CD4-positive, alpha-beta T cell treated with Interferon gamma for 1 hour (primary cell): ENCODE measurements at regions not wholly inside any gene's neighbourhood (a gene's known extent, or its start where the extent isn't known, plus 50 kb on each side); places are given as distances from the start of the nearest gene placed in this dataset.

ENCODE experiments used
- DNase-seq: peaks from one replicate; pipeline ENCODE4 v3.0.0-alpha.2; 2020

DNA sequence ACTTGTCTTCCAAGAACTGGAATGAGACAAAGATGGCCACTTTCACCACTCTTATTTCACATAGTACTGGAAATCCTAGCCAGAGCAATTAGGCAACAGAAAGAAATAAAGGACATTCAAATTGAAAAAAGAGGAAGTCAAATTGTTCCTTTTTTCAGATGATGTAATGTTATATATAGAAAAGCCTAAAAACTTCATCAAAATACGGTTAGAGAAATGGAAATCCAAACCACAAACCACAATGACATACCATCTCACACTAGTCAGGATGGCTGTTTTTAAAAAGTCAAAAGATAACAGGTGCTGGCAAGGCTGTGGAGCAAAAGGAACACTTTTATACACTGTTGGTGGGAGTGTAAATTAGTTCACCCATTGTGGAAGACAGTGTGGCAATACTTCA lies 113.3 kb upstream of the SPRY2 start:
- DNase-seq = no peak

DNA sequence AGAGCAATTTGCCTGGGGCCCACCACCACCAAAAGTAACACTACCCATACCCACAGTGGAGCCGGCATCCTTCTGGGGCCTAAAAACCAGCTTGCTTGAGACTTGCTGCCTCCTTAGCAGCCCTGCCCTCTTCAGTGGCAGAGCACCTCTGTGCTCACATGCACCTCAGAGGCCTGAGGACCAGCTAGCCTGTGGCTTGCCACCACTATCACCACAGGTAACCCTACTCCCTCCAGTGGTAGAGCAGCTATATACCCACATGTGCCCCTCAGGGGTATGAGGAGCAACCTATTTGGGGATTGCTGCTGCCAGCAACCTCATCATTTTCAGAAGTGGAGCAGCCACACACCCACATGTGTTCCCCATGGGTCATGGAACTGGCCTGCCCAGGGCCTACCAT lies 111.4 kb upstream of the SPRY2 start:
- no peak for DNase-seq

DNA sequence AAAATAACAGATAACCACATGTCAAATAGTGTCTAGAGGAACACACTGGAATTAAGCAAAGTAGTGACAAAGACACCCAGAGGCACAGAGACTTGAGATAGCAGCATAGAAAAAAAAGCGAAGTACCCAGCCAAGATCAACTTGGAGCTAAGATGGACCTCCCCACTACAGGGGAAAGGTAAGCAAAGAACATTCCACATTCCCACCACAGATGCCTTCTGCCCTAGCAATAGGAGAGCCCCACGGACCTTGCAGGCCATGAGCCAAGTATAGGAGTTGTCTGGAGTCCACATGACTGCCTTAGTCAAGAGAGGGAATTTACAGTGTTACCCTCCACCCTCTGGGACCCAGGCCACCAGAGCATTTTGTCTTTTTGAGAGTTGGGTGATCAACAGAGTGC lies 110.7 kb upstream of the SPRY2 start:
- no peak for DNase-seq

GRCh38 chr13:80450386-80450785 lies 109.5 kb upstream of the SPRY2 start:
- DNase-seq = no peak

GRCh38 chr13:80448725-80449124 lies 107.8 kb upstream of the SPRY2 start:
- DNase-seq = no peak

DNA sequence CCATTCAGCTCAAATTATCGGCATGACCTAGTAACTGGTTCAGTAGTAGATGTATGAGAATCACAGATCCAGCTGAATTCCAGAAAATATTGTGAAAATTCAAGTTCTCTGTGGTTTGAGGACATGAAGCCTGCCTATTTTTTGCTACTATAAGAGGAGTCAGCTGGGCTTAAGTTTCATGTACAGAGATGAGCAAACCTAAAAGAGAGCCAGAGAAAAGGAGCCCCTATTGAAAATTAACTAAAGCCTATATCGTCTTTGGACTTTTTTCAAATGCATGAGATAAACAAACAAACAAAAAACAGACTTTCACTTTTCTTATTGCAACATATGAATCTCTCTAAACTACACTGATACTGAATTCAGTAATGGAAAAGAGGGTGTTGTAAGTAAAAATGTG lies 106.8 kb upstream of the SPRY2 start:
- no peak for DNase-seq

DNA sequence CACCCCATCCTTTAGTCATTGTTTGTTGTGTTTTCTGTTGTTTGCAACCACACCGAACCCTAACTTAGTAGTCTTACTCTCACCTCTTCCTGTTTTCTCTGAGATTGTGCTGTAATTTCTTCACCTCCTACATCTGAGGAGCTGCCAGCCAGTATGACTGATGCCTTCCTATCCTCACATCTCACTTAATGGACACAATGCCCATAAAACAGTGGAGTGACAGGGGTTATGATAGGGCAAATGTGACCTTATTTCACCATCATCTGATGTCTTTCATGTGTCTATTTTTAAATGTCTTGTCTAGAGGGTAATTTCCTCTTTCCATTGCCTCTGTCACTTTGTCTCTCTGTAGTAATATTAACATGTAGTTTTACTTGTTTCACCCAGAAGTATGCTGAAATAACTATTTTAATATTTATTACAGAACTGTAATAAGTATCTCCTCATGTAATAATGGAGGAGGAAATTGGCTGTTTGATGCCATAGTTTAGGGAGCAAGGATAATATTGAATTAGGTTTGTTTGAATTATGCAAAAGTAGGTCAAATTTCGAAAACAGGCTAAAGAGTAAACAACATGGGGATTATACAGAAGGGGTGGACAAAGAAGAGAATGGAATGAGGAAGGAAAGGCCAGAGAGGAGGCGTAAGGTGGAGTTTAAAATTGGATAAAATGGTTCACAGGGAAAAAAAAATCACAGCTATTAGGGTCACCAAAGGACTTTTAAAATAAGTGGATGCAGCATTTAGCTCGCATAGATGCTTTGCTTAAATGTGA lies 103.5 kb upstream of the SPRY2 start:
- DNase-seq = peak; percentile 10

DNA sequence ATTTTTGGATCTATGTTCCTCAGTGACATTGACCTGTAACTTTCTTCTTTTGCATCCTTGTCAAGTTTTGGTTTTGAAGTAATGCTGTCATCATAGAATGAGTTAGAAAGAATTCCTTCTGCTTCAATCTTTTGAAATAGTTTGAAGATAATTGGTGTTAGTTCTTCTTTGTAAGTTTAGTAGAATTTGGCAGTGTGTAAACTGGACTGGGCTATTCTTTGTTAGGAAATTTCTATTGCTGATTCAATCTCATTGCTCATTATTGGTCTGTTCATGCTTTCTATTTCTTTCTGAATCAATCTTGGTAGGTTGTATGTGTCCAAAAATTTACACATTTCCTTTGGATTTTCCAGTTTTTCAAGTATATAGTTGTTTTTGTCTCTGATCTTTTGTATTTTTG lies 101.7 kb upstream of the SPRY2 start:
- no peak for DNase-seq

GRCh38 chr13:80441968-80442367 lies 101.0 kb upstream of the SPRY2 start:
- no peak for DNase-seq

GRCh38 chr13:80438521-80438920 lies 97.6 kb upstream of the SPRY2 start:
- DNase-seq = no peak

DNA sequence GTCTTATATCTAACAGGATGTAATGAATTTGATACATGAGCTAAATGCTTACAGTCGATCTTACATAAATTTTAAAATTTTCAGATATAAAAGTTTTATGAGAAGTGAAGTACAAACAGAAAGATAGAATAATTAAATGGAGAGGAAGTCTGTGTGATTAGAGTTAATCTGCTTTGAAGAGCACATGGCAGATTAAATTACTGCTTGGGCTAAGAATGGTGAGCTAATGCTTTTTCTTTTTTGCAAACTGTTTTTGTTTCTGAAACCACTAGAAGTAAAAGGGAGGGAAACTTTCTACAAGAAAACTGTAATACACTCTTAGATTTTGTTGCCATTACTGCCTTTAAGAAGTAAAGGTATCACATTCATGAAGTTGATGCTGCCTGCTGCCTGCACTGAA lies 96.3 kb upstream of the SPRY2 start:
- DNase-seq = no peak

DNA sequence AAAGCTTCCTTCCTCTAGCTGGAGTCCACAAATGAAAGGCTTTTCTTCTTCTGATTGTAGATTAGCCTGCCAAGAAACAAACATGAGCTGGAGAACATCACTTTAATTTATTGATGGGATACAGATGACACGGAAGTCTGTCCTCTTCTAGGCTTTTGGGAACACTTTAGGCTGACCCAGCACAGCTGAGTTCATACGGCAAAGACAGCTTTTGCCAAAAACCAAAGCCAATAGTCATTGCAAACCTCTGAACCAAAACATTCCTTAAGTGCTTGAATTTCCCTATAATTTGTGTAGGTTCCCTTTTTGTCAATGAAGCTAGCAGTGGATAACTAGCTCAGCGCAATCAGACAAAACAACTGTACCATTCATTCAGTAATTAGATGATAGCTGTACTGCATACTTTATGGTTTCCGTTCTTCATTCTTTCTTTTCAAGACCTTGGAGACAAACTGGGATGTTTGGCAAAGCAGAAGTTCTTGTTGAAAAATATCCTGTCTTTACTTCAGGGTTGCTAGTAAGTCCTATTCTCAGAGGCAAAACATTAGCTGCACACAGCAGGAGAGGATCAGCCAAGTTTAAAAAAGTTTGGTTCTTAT lies 95.7 kb upstream of the SPRY2 start:
- no peak for DNase-seq

DNA sequence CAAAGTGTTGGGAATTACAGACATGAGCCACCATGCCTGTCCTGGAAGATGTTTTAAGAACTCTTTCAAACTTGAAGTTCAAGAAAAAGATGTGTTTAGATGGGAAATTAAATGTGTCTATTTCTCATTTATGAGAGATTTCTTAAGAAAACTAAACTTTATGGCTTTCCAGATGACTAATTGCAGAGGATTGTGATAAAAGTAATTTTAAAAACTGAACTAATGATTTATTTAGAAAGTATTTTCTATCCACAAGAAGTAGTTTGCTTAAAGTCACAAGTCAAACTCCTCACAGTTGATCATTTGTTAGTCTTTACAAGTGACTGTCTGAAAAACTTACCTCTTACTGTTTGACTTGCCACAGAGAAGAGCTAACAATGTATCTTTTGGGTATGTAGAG lies 89.6 kb upstream of the SPRY2 start:
- no peak for DNase-seq

GRCh38 chr13:80428349-80429096 lies 87.6 kb upstream of the SPRY2 start:
- no peak for DNase-seq

- DNase-seq = no peak
These were observed 78.5 kb upstream of the SPRY2 start for GRCh38 chr13:80419416-80419815.

DNA sequence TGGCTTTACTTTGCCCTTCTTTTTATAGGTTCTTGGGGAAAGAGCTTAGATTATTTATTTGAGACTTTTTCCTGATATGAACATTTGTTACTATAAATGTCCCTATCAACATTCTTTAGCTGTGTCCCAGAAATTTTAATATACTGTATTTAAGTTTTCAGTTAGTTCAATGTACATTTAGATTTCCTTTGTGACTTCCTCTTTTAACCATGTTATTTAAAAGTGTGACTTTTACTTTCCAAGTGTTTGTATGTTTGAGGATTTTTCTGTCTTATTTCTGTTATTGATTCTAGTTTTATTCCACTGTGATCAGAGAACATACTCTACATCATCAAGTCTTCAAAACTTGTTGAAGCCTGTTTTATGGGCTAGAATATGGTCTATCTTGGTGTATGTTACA lies 72.7 kb upstream of the SPRY2 start:
- no peak for DNase-seq

DNA sequence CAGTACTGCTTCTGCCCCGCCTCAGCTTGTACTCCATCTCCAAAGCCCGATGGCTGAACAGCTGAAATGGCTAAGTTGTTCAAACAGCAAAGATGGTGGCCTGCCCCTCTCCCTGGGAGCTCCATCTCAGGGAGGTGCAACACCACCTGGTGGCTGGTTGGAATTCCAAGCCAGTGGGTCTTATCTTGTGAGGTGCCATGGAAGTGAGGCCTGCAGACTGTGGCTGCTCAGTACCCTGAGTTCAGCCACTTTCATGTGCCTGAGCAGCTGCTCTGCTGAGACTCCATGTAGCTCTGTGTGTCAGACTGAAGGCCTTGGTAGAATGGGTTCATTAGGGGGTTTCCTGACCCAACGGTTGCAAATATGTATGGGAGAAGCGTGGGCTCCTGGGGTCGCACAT lies 67.3 kb upstream of the SPRY2 start:
- DNase-seq = no peak

DNA sequence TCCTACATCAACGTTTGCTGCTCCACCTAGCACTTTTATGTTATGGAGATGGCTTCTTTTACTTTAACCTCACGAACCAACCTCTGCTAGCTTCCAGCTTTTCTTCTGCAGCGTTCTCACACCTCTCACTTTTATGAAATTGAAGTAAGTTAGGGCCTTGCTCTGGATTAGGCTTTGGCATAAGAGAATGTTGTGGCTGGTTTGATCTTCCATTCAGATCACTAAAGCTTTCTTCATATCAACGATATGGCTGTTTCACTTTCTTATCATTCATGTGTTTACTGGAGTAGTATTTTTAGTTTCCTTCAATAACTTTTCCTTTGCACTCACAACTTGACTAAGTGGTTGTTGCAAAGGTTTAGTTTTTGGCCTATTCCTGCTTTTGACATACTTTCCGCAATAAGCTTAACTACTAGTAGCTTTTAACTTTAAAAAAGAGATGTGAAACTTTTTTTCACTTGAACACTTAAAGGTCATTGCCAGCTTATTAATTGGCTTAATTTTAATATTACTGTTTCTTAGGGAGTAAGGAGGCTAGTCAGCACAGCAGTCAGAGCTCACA lies 60.0 kb upstream of the SPRY2 start:
- no peak for DNase-seq

- no peak for DNase-seq
These were observed 59.4 kb upstream of the SPRY2 start for GRCh38 chr13:80400164-80400864.

- no peak for DNase-seq
These were observed 58.6 kb upstream of the SPRY2 start for GRCh38 chr13:80399340-80400163.
